BJ (cell line): ENCODE measurements at regions not wholly inside any gene's neighbourhood (a gene's known extent, or its start where the extent isn't known, plus 50 kb on each side); places are given as distances from the start of the nearest gene placed in this dataset.

Experiments
- CTCF ChIA-PET: fragments of 350-600 bp; formaldehyde crosslinking; extraction: SDS; loops from one replicate; lab custom pipeline; 2021; ENCODE audit warnings: antibody characterized with exemption, inconsistent platforms; lab: Yijun Ruan, JAX
- POLR2A ChIA-PET: fragments of 300-600 bp; sonication (Branson Sonifier 250); formaldehyde crosslinking; extraction: SDS; loops from one replicate; lab custom pipeline; 2021; ENCODE audit warnings: antibody characterized with exemption; lab: Charles Lee
- DNase-seq: peaks from one replicate; pipeline ENCODE4 v3.0.0-alpha.2; 2011; ENCODE audit warnings: low read depth
- H3K27me3 ChIP-seq: 2 replicates; pipeline ENCODE4 v1.6.0; 2011; ENCODE audit warnings: low read length; ENCODE audit not compliant: control insufficient read depth, insufficient read depth
- H3K36me3 ChIP-seq: 2 replicates; pipeline ENCODE4 v1.5.1; 2011; ENCODE audit warnings: low read length; ENCODE audit not compliant: control insufficient read depth, insufficient read depth
- H3K4me3 ChIP-seq: 2 replicates; pipeline ENCODE4 v1.5.1; 2011; ENCODE audit warnings: low read depth, mild to moderate bottlenecking, control low read depth, low read length
- CTCF ChIP-seq: IDR thresholded peaks from 2 replicates; pipeline ENCODE4 v1.5.1; 2011; ENCODE audit warnings: low read depth, mild to moderate bottlenecking, control low read depth, inconsistent platforms, low read length, moderate library complexity; ENCODE audit not compliant: insufficient read depth

- Histone ChIP-seq H3K4me3 (no peak overlapping the region), H3K27me3 (no peaks in the 10 kb centered on the region), H3K36me3 (no peaks in the 10 kb centered on the region)
- ChIA-PET POLR2A (no interaction called here), CTCF (interaction anchor here (1.1 kb wide), 1 partner anchor 16 kb away, joined by 3 read pairs; no protein-coding TSS in a partner anchor)
- TF ChIP-seq CTCF, result no peak
- no peak for DNase-seq
Measured at GRCh38 chr2:8488001-8488738, 193.7 kb upstream of the ID2 start.

GRCh38 chr2:8489221-8489620, 192.6 kb upstream of the ID2 start:
- TF ChIP-seq CTCF, result no peak
- Histone ChIP-seq H3K4me3 (no peak overlapping the region), H3K27me3 (no peaks in the 10 kb centered on the region), H3K36me3 (no peaks in the 10 kb centered on the region)
- ChIA-PET POLR2A (no interaction called here), CTCF (interaction anchor here (0.6 to 1.4 kb wide), 3 partner anchors 11 to 800 kb away, joined by 3 read pairs; no protein-coding TSS in a partner anchor)
- DNase-seq, result no peak

GRCh38 chr2:8489751-8490150, 192.1 kb upstream of the ID2 start:
- ChIA-PET CTCF (interaction anchor here (0.6 to 1.4 kb wide), 2 partner anchors 12 to 799 kb away, joined by 3 read pairs; no protein-coding TSS in a partner anchor), POLR2A (no interaction called here)
- TF ChIP-seq CTCF, result no peak
- Histone ChIP-seq H3K4me3 (no peak overlapping the region), H3K27me3 (no peaks in the 10 kb centered on the region), H3K36me3 (no peaks in the 10 kb centered on the region)
- DNase-seq, result no peak

GRCh38 chr2:8490166-8490721, 191.6 kb upstream of the ID2 start:
- Histone ChIP-seq H3K27me3 (no peaks in the 10 kb centered on the region), H3K4me3 (no peak overlapping the region), H3K36me3 (no peaks in the 10 kb centered on the region)
- peak; percentile 6 for DNase-seq
- CTCF ChIA-PET, result interaction anchor here (1.4 kb wide), 1 partner anchor 12 kb away, joined by 3 read pairs; no protein-coding TSS in a partner anchor
- POLR2A ChIA-PET, result no interaction called here
- TF ChIP-seq CTCF, result no peak

GRCh38 chr2:8491296-8492027, 190.4 kb upstream of the ID2 start:
- H3K27me3 ChIP-seq, result no peaks in the 10 kb centered on the region
- CTCF ChIA-PET, result no interaction called here
- no peak for TF ChIP-seq CTCF
- no peak for DNase-seq
- H3K36me3 ChIP-seq, result no peaks in the 10 kb centered on the region
- POLR2A ChIA-PET, result no interaction called here
- no peak overlapping the region for H3K4me3 ChIP-seq
